ENCODE measurements at regions not wholly inside any gene's neighbourhood (a gene's known extent, or its start where the extent isn't known, plus 50 kb on each side); places are given as distances from the start of the nearest gene placed in this dataset.

DNA sequence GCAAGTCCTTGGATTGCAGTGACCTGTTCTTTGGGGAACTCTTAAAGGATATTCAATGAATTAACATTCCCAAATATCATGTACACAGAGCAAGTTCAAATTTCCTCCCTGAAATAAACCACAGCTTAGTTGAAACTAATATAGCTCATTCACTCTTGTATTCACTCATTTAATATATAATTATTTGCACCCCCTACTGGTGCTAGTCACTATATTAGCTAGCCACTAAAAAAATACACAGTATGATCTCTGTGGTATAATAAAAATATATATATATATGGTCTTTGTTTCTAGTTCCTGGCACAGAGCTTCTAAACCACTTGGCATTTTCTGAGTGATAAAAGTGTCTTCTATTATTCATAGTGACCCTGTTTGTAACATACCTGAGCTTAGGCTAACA, 177.3 kb upstream of the LYPLAL1 start (continued):
- TF ChIP-seq, protein P1, sequence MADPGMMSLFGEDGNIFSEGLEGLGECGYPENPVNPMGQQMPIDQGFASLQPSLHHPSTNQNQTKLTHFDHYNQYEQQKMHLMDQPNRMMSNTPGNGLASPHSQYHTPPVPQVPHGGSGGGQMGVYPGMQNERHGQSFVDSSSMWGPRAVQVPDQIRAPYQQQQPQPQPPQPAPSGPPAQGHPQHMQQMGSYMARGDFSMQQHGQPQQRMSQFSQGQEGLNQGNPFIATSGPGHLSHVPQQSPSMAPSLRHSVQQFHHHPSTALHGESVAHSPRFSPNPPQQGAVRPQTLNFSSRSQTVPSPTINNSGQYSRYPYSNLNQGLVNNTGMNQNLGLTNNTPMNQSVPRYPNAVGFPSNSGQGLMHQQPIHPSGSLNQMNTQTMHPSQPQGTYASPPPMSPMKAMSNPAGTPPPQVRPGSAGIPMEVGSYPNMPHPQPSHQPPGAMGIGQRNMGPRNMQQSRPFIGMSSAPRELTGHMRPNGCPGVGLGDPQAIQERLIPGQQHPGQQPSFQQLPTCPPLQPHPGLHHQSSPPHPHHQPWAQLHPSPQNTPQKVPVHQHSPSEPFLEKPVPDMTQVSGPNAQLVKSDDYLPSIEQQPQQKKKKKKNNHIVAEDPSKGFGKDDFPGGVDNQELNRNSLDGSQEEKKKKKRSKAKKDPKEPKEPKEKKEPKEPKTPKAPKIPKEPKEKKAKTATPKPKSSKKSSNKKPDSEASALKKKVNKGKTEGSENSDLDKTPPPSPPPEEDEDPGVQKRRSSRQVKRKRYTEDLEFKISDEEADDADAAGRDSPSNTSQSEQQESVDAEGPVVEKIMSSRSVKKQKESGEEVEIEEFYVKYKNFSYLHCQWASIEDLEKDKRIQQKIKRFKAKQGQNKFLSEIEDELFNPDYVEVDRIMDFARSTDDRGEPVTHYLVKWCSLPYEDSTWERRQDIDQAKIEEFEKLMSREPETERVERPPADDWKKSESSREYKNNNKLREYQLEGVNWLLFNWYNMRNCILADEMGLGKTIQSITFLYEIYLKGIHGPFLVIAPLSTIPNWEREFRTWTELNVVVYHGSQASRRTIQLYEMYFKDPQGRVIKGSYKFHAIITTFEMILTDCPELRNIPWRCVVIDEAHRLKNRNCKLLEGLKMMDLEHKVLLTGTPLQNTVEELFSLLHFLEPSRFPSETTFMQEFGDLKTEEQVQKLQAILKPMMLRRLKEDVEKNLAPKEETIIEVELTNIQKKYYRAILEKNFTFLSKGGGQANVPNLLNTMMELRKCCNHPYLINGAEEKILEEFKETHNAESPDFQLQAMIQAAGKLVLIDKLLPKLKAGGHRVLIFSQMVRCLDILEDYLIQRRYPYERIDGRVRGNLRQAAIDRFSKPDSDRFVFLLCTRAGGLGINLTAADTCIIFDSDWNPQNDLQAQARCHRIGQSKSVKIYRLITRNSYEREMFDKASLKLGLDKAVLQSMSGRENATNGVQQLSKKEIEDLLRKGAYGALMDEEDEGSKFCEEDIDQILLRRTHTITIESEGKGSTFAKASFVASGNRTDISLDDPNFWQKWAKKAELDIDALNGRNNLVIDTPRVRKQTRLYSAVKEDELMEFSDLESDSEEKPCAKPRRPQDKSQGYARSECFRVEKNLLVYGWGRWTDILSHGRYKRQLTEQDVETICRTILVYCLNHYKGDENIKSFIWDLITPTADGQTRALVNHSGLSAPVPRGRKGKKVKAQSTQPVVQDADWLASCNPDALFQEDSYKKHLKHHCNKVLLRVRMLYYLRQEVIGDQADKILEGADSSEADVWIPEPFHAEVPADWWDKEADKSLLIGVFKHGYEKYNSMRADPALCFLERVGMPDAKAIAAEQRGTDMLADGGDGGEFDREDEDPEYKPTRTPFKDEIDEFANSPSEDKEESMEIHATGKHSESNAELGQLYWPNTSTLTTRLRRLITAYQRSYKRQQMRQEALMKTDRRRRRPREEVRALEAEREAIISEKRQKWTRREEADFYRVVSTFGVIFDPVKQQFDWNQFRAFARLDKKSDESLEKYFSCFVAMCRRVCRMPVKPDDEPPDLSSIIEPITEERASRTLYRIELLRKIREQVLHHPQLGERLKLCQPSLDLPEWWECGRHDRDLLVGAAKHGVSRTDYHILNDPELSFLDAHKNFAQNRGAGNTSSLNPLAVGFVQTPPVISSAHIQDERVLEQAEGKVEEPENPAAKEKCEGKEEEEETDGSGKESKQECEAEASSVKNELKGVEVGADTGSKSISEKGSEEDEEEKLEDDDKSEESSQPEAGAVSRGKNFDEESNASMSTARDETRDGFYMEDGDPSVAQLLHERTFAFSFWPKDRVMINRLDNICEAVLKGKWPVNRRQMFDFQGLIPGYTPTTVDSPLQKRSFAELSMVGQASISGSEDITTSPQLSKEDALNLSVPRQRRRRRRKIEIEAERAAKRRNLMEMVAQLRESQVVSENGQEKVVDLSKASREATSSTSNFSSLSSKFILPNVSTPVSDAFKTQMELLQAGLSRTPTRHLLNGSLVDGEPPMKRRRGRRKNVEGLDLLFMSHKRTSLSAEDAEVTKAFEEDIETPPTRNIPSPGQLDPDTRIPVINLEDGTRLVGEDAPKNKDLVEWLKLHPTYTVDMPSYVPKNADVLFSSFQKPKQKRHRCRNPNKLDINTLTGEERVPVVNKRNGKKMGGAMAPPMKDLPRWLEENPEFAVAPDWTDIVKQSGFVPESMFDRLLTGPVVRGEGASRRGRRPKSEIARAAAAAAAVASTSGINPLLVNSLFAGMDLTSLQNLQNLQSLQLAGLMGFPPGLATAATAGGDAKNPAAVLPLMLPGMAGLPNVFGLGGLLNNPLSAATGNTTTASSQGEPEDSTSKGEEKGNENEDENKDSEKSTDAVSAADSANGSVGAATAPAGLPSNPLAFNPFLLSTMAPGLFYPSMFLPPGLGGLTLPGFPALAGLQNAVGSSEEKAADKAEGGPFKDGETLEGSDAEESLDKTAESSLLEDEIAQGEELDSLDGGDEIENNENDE (IDR thresholded peaks at IDR 0.05; ENCODE audit: insufficient replicate concordance, low read length) = no peak
- TF ChIP-seq HDAC6 (IDR thresholded peaks at IDR 0.05; ENCODE audit: low read depth, low read length) (no peak), KDM4A (IDR thresholded peaks at IDR 0.05; ENCODE audit: low read depth, low read length, severe bottlenecking) (no peak)
- TF ChIP-seq, protein P2, sequence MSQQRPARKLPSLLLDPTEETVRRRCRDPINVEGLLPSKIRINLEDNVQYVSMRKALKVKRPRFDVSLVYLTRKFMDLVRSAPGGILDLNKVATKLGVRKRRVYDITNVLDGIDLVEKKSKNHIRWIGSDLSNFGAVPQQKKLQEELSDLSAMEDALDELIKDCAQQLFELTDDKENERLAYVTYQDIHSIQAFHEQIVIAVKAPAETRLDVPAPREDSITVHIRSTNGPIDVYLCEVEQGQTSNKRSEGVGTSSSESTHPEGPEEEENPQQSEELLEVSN (IDR thresholded peaks at IDR 0.05) = no peak
